Upper lobe of left lung (tissue), 6 donors: ENCODE measurements at regions not wholly inside any gene's neighbourhood (a gene's known extent, or its start where the extent isn't known, plus 50 kb on each side); places are given as distances from the start of the nearest gene placed in this dataset.

Source experiments
- ATAC-seq, 2 donors: fragments of 200-7000 bp; cut with Tn5 transposase; one replicate each; pipeline ENCODE4 v1.9.1; 2022; ENCODE audit warnings: mild to moderate bottlenecking in 2 of 2, moderate library complexity in 2 of 2; ENCODE audit not compliant: low FRiP score in 2 of 2
- DNase-seq, 2 donors: peaks; one replicate each; pipeline ENCODE4 v3.0.0-alpha.2; 2019 to 2020
- H3K27ac ChIP-seq, 4 donors: fragments of 200-600 bp; sonication (generic); one replicate each; pipeline ENCODE4 v1.5.1; 2016 to 2019
- H3K27me3 ChIP-seq, 4 donors: fragments of 200-600 bp; sonication (generic); one replicate each; pipeline ENCODE4 v1.5.1; 2017 to 2019
- H3K36me3 ChIP-seq, 4 donors: fragments of 200-600 bp; sonication (generic); one replicate each; pipeline ENCODE4 v1.5.1; 2016 to 2019
- H3K4me1 ChIP-seq, 4 donors: fragments of 200-600 bp; sonication (generic); one replicate each; pipeline ENCODE4 v1.5.1; 2018 to 2019
- H3K4me3 ChIP-seq, 4 donors: fragments of 200-600 bp; sonication (generic); one replicate each; pipeline ENCODE4 v1.5.1; 2017 to 2019; ENCODE audit warnings: mild to moderate bottlenecking in 2 of 4, moderate library complexity in 1 of 4
- H3K9me3 ChIP-seq, 4 donors: fragments of 200-600 bp; sonication (generic); one replicate each; pipeline ENCODE4 v1.5.1; 2018 to 2019
- CTCF ChIP-seq, 6 experiments: fragments of 450-650 bp in 4 of 6; fragments of 200-600 bp in 2 of 6; sonication (generic) in 2 of 6; IDR thresholded peaks; one replicate each; pipeline ENCODE4 v1.5.1; 2016 to 2019; ENCODE audit warnings: antibody characterized with exemption in 6 of 6
- EP300 ChIP-seq, 4 donors: sonication (generic); formaldehyde crosslinking; IDR thresholded peaks; one replicate each; pipeline ENCODE4 v1.5.1; 2017; ENCODE audit warnings: antibody characterized with exemption in 4 of 4, control low read depth in 2 of 4
- POLR2A ChIP-seq, 4 donors: fragments of 450-650 bp; IDR thresholded peaks; one replicate each; pipeline ENCODE4 v1.5.1; 2016 to 2017; ENCODE audit warnings: antibody characterized with exemption in 4 of 4, mild to moderate bottlenecking in 2 of 4
- POLR2AphosphoS5 ChIP-seq, 2 donors: sonication (generic); formaldehyde crosslinking; IDR thresholded peaks; one replicate each; pipeline ENCODE4 v1.5.1; 2017; ENCODE audit warnings: antibody characterized with exemption in 2 of 2
- WGBS, 2 donors: methylation state at CpG; one replicate each; pipeline ENCODE4 v1.1.5; 2017 to 2018; 5-methylcytosine and 5-hydroxymethylcytosine counted together
- donor health status: DM: no; HTN: no; CAD: no; lungs with moderate emphysema.
- donor health status: DM: no; HTN: yes; CAD: no; lungs with severe emphysema.

GRCh38 chr5:98397081-98397480 is 376.4 kb upstream of the RGMB start:
- DNase-seq (no peak), ATAC-seq (no peak)
- H3K27me3 ChIP-seq: no peaks in the 10 kb centered on the region
- no peaks in the 10 kb centered on the region for H3K4me1 ChIP-seq
- H3K9me3 ChIP-seq: no peaks in the 10 kb centered on the region
- TF ChIP-seq CTCF (IDR thresholded peaks at IDR 0.05) (no peak), POLR2A (IDR thresholded peaks at IDR 0.05) (no peak), POLR2AphosphoS5 (IDR thresholded peaks at IDR 0.05) (no peak), EP300 (IDR thresholded peaks at IDR 0.05) (no peak)
- WGBS, 2 donors: 70 to 81% methylated on average over 3 of the region's 3 CpGs
- no peak overlapping the region for H3K4me3 ChIP-seq
- H3K36me3 ChIP-seq: no peaks in the 10 kb centered on the region
- H3K27ac ChIP-seq: no peak overlapping the region

GRCh38 chr5:98398465-98398864 is 375.0 kb upstream of the RGMB start:
- no peak for DNase-seq
- Histone ChIP-seq H3K9me3 (no peaks in the 10 kb centered on the region), H3K4me1 (no peaks in the 10 kb centered on the region), H3K27me3 (no peaks in the 10 kb centered on the region), H3K4me3 (no peak overlapping the region), H3K36me3 (no peaks in the 10 kb centered on the region), H3K27ac (no peak overlapping the region)
- 92 to 94% methylated on average over 5 of the region's 5 CpGs for WGBS, 2 donors
- no peak for ATAC-seq
- TF ChIP-seq POLR2AphosphoS5 (IDR thresholded peaks at IDR 0.05): no peak
- no peak for TF ChIP-seq CTCF (IDR thresholded peaks at IDR 0.05)
- TF ChIP-seq POLR2A (IDR thresholded peaks at IDR 0.05): no peak
- TF ChIP-seq EP300 (IDR thresholded peaks at IDR 0.05): no peak

- Histone ChIP-seq H3K9me3 (no peaks in the 10 kb centered on the region), H3K4me3 (no peak overlapping the region), H3K4me1 (no peaks in the 10 kb centered on the region), H3K27me3 (no peaks in the 10 kb centered on the region), H3K27ac (no peak overlapping the region), H3K36me3 (no peaks in the 10 kb centered on the region)
- ATAC-seq: no peak
- TF ChIP-seq POLR2A (IDR thresholded peaks at IDR 0.05) (no peak), POLR2AphosphoS5 (IDR thresholded peaks at IDR 0.05) (no peak), EP300 (IDR thresholded peaks at IDR 0.05) (no peak), CTCF (IDR thresholded peaks at IDR 0.05) (no peak)
- DNase-seq: no peak
These were observed 371.8 kb upstream of the RGMB start for GRCh38 chr5:98401656-98402055.

GRCh38 chr5:98402130-98402529 is 371.3 kb upstream of the RGMB start:
- H3K27ac ChIP-seq: no peak overlapping the region
- ATAC-seq (no peak), DNase-seq (no peak)
- no peaks in the 10 kb centered on the region for H3K27me3 ChIP-seq
- TF ChIP-seq POLR2AphosphoS5 (IDR thresholded peaks at IDR 0.05): no peak
- no peak for TF ChIP-seq POLR2A (IDR thresholded peaks at IDR 0.05)
- TF ChIP-seq EP300 (IDR thresholded peaks at IDR 0.05): no peak
- TF ChIP-seq CTCF (IDR thresholded peaks at IDR 0.05): no peak
- no peaks in the 10 kb centered on the region for H3K36me3 ChIP-seq
- no peak overlapping the region for H3K4me3 ChIP-seq
- no peaks in the 10 kb centered on the region for H3K4me1 ChIP-seq
- no peaks in the 10 kb centered on the region for H3K9me3 ChIP-seq

GRCh38 chr5:98403131-98403530 is 370.3 kb upstream of the RGMB start:
- DNase-seq: no peak
- no peak for TF ChIP-seq POLR2A (IDR thresholded peaks at IDR 0.05)
- Histone ChIP-seq H3K27ac (no peak overlapping the region), H3K36me3 (no peaks in the 10 kb centered on the region), H3K9me3 (no peaks in the 10 kb centered on the region), H3K4me3 (no peak overlapping the region), H3K27me3 (no peaks in the 10 kb centered on the region), H3K4me1 (no peaks in the 10 kb centered on the region)
- WGBS, 2 donors: 61 to 64% methylated on average over 1 of the region's 1 CpG
- ATAC-seq: no peak
